ENCODE measurements at regions not wholly inside any gene's neighbourhood (a gene's known extent, or its start where the extent isn't known, plus 50 kb on each side); places are given as distances from the start of the nearest gene placed in this dataset.

DNA sequence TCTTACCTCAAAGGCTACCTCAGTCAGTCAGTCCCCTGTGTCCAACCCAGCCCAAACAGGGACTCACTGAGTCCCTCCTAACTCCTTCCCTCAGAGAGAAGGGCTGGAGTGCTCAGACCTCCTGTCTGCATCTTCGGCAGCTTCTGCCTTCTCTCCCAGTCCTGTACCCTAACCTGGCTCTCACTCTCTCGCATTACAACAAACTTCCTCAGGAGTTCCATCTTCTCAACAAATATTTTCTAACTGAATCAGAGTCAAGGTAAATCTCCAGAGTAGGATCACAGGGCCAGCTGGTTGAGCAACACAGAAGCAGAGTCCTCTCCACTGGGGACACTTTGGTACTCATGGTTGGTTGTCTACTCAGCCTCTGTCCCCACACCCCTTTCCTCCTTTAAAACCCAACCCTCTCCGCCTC lies 92.3 kb downstream of the MRPL14 start:
- Histone ChIP-seq H3K4me1 (replicated peaks in 1 of 2; ENCODE audit: control insufficient read depth in 2 of 2, insufficient read depth in 2 of 2, low read length in 2 of 2) (peaks cover 12 to 17% of the 10 kb centered on the region in 2 experiments), H2AFZ (ENCODE audit: low read depth, low read length) (peak overlapping the region; percentile 3; the same call in 1 of the 2 replicates), H3K9ac (ENCODE audit: insufficient read depth in 1 of 2, low read depth in 2 of 2, low read length in 2 of 2) (peak overlapping the region in 1 of 2 experiments; percentile 68; a peak in 1 of 4 replicates), H4K20me1 (replicated peaks; ENCODE audit: control insufficient read depth, insufficient read depth, low read length) (no peaks in the 10 kb centered on the region), H3K27ac (ENCODE audit: extremely low read depth, low read depth, low read length) (no peak overlapping the region), H3K9me3 (replicated peaks; ENCODE audit: control insufficient read depth, insufficient read depth, low read depth, low read length) (no peaks in the 10 kb centered on the region), H3K36me3 (ENCODE audit: control insufficient read depth, insufficient read depth, low read length) (no peaks in the 10 kb centered on the region), H3K4me2 (ENCODE audit: insufficient read depth, low read length) (no peak overlapping the region), H3K9me1 (ENCODE audit: control insufficient read depth, insufficient read depth, low read length) (no peaks in the 10 kb centered on the region), H3K79me2 (ENCODE audit: control insufficient read depth, insufficient read depth, low read length) (no peaks in the 10 kb centered on the region), H3K4me3 (no peak overlapping the region), H3K27me3 (ENCODE audit: control insufficient read depth in 2 of 2, insufficient read depth in 2 of 2, low read length in 2 of 2) (no peaks in the 10 kb centered on the region; a peak in 1 of 5 replicates)
- ChIA-PET CTCF (ENCODE audit: low intra/inter-chr PET ratio) (no interaction called here), POLR2A (interaction anchor here (0.5 to 1.2 kb wide), 2 partner anchors 9 to 24 kb away, joined by 3 read pairs; no protein-coding TSS in a partner anchor)
- intact Hi-C loops (cut with micrococcal nuclease) (no loop called here), in situ Hi-C loops (cut with MboI) (no loop called here)
- BruUV-seq (replicated peaks), result no TSS peak
- no peak for DNase-seq (ENCODE audit: extremely low read depth in 1 of 4, low spot score in 3 of 4)
- WGBS (ENCODE audit: insufficient coverage, low coverage, missing lambda C conversion rate), result 77% methylated on average over 3 of the region's 3 CpGs
- peak; percentile 44 for FAIRE-seq
- no peak for TF ChIP-seq PHB2 (IDR thresholded peaks at IDR 0.05; ENCODE audit: low read depth)
- TF ChIP-seq ZNF174 (CRISPR knock-in tag; IDR thresholded peaks at IDR 0.05), result no peak
- no peak for TF ChIP-seq ELF1 (tag; IDR thresholded peaks at IDR 0.05)
- TF ChIP-seq, protein P1, sequence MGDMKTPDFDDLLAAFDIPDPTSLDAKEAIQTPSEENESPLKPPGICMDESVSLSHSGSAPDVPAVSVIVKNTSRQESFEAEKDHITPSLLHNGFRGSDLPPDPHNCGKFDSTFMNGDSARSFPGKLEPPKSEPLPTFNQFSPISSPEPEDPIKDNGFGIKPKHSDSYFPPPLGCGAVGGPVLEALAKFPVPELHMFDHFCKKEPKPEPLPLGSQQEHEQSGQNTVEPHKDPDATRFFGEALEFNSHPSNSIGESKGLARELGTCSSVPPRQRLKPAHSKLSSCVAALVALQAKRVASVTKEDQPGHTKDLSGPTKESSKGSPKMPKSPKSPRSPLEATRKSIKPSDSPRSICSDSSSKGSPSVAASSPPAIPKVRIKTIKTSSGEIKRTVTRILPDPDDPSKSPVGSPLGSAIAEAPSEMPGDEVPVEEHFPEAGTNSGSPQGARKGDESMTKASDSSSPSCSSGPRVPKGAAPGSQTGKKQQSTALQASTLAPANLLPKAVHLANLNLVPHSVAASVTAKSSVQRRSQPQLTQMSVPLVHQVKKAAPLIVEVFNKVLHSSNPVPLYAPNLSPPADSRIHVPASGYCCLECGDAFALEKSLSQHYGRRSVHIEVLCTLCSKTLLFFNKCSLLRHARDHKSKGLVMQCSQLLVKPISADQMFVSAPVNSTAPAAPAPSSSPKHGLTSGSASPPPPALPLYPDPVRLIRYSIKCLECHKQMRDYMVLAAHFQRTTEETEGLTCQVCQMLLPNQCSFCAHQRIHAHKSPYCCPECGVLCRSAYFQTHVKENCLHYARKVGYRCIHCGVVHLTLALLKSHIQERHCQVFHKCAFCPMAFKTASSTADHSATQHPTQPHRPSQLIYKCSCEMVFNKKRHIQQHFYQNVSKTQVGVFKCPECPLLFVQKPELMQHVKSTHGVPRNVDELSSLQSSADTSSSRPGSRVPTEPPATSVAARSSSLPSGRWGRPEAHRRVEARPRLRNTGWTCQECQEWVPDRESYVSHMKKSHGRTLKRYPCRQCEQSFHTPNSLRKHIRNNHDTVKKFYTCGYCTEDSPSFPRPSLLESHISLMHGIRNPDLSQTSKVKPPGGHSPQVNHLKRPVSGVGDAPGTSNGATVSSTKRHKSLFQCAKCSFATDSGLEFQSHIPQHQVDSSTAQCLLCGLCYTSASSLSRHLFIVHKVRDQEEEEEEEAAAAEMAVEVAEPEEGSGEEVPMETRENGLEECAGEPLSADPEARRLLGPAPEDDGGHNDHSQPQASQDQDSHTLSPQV (IDR thresholded peaks at IDR 0.05), result no peak
- TF ChIP-seq LARP7 (IDR thresholded peaks at IDR 0.05), result no peak
- TF ChIP-seq, protein P2, sequence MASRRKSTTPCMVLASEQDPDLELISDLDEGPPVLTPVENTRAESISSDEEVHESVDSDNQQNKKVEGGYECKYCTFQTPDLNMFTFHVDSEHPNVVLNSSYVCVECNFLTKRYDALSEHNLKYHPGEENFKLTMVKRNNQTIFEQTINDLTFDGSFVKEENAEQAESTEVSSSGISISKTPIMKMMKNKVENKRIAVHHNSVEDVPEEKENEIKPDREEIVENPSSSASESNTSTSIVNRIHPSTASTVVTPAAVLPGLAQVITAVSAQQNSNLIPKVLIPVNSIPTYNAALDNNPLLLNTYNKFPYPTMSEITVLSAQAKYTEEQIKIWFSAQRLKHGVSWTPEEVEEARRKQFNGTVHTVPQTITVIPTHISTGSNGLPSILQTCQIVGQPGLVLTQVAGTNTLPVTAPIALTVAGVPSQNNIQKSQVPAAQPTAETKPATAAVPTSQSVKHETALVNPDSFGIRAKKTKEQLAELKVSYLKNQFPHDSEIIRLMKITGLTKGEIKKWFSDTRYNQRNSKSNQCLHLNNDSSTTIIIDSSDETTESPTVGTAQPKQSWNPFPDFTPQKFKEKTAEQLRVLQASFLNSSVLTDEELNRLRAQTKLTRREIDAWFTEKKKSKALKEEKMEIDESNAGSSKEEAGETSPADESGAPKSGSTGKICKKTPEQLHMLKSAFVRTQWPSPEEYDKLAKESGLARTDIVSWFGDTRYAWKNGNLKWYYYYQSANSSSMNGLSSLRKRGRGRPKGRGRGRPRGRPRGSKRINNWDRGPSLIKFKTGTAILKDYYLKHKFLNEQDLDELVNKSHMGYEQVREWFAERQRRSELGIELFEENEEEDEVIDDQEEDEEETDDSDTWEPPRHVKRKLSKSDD (conservative IDR thresholded peaks at IDR 0.05; ENCODE audit: low read length), result no peak
- TF ChIP-seq ZNF717 (CRISPR knock-in tag; IDR thresholded peaks at IDR 0.05), result no peak
- peak; percentile 35; the same call in 2 of the 3 replicates for ATAC-seq

All from K562 (cell line).